Right lobe of liver (tissue), 6 donors: ENCODE measurements at regions not wholly inside any gene's neighbourhood (a gene's known extent, or its start where the extent isn't known, plus 50 kb on each side); places are given as distances from the start of the nearest gene placed in this dataset.

Experiments
- ATAC-seq, 4 donors: fragments of 200-7000 bp; cut with Tn5 transposase; one replicate each; pipeline ENCODE4 v1.9.1; 2020; ENCODE audit warnings: mild to moderate bottlenecking in 4 of 4, moderate library complexity in 4 of 4
- DNase-seq, 3 donors: peaks; one replicate each; pipeline ENCODE4 v3.0.0-alpha.2; 2020
- H3K27ac ChIP-seq, 3 donors: fragments of 200-600 bp; one replicate each; pipeline ENCODE4 v1.8.0; 2022
- H3K27me3 ChIP-seq, 2 donors: fragments of 200-600 bp; one replicate each; pipeline ENCODE4 v1.8.0; 2022
- H3K36me3 ChIP-seq, 4 donors: fragments of 200-600 bp; sonication (generic) in 1 of 4; one replicate each; pipeline versions ENCODE4 v1.5.1 to v1.8.0; 2017 to 2022; ENCODE audit warnings: control low read depth in 1 of 4
- H3K4me1 ChIP-seq, 4 donors: fragments of 200-600 bp; sonication (generic) in 1 of 4; one replicate each; pipeline versions ENCODE4 v1.5.1 to v1.8.0; 2017 to 2022; ENCODE audit warnings: control low read depth in 1 of 4
- H3K4me3 ChIP-seq, 3 donors: fragments of 200-600 bp; one replicate each; pipeline ENCODE4 v1.8.0; 2022
- H3K9me3 ChIP-seq, 4 donors: fragments of 200-600 bp; sonication (generic) in 1 of 4; one replicate each; pipeline versions ENCODE4 v1.5.1 to v1.8.0; 2017 to 2022; ENCODE audit warnings: control low read depth in 1 of 4
- CTCF ChIP-seq, 4 donors: fragments of 200-600 bp in 3 of 4; fragments of 450-650 bp in 1 of 4; IDR thresholded peaks; one replicate each; pipeline versions ENCODE4 v1.5.1 to v1.8.0; 2016 to 2022; ENCODE audit warnings: antibody characterized with exemption in 4 of 4, mild to moderate bottlenecking in 2 of 4
- POLR2A ChIP-seq: fragments of 450-650 bp; IDR thresholded peaks from one replicate; pipeline ENCODE4 v1.6.1; 2017; ENCODE audit warnings: antibody characterized with exemption, mild to moderate bottlenecking
- WGBS: methylation state at CpG from one replicate; pipeline ENCODE4 v1.1.6; 2018; ENCODE audit warnings: low coverage, low lambda C conversion rate; ENCODE audit not compliant: insufficient coverage; ENCODE audit errors: missing lambda C conversion rate; 5-methylcytosine and 5-hydroxymethylcytosine counted together
- intact Hi-C, 2 donors: fragments of 100-400 bp; cut with DNase I; formaldehyde crosslinking; loops; one replicate each; pipeline versions ENCODE4 v1.11.2 to v1.14.1; 2022
- donor health status: DM: no; HTN: yes; CAD: no.
- donor health status: DM: no; HTN: no; CAD: no.
- donor health status: DM: no; HTN: no; CAD: no.
- donor health status: DM: no; HTN: yes; CAD: no.
- donor health status: DM: no; HTN: yes; CAD: no.

DNA sequence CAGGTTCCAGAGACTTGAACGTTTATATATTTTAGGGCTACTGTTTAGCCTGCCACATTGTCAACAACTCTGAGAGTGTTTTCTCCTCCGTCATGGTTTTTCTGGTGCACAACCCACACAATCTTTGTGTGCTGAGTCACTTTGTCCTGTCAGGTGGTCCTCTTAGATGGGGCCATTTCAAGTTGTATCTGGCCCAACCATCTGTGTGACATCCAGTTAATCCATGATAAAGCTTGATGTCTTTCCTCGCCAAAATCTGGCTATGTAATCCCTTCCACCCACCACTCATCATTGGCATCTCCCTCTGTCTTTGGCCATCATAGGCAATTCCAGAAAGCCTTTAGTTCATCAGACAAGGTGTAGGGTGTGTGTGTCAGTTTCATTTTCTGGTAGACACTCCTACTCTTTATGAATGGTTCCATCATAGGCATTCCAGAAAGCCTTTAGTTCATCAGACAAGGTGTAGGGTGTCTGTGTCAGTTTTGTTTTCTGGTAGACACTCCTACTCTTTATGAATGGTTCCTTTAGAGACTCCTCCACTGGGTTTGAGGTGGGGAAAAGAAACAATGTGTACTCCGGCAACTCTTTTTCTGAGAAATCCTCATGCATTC, 282.0 kb upstream of the ACTBL2 start:
- H3K9me3 ChIP-seq: no peaks in the 10 kb centered on the region
- DNase-seq (no peak), ATAC-seq (no peak)
- no peaks in the 10 kb centered on the region for H3K27me3 ChIP-seq
- no peak overlapping the region for H3K4me3 ChIP-seq
- no peaks in the 10 kb centered on the region for H3K36me3 ChIP-seq
- H3K4me1 ChIP-seq: no peaks in the 10 kb centered on the region
- TF ChIP-seq POLR2A (no peak), CTCF (IDR thresholded peaks at IDR 0.05) (no peak)
- no peak overlapping the region for H3K27ac ChIP-seq
- intact Hi-C loops: no loop called here
- 58% methylated on average over 4 of the region's 4 CpGs for WGBS

- intact Hi-C loops: no loop called here
- no CpG with 5 or more reads among the region's 11 CpGs for WGBS
- Histone ChIP-seq H3K36me3 (no peaks in the 10 kb centered on the region), H3K27me3 (no peaks in the 10 kb centered on the region), H3K4me3 (no peak overlapping the region), H3K4me1 (no peaks in the 10 kb centered on the region), H3K27ac (no peak overlapping the region), H3K9me3 (no peaks in the 10 kb centered on the region)
- ATAC-seq: no peak
- TF ChIP-seq CTCF (IDR thresholded peaks at IDR 0.05) (no peak), POLR2A (no peak)
- no peak for DNase-seq
These were observed 278.9 kb upstream of the ACTBL2 start for GRCh38 chr5:57761513-57761912.

DNA sequence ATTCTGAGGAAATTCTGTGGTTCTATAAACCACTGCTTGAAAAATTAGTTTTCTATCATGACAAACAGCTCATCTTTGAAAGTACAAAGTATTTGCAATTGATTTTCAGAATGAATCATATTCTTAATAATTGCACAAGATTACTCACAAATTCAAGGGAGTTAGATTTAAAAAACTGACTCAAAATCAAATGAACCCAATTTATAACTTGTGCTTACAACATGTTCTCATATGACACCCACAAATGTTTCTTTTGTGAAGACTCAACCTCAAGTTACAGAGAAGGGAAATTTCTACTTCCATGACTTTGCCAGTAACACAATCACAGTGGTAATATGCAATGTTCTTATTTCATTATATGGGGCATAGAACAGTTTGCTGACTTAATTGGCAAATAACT, 272.0 kb upstream of the ACTBL2 start:
- Histone ChIP-seq H3K27ac (no peak overlapping the region), H3K4me3 (no peak overlapping the region), H3K27me3 (no peaks in the 10 kb centered on the region), H3K36me3 (no peaks in the 10 kb centered on the region), H3K4me1 (no peaks in the 10 kb centered on the region), H3K9me3 (no peaks in the 10 kb centered on the region)
- TF ChIP-seq POLR2A (no peak), CTCF (IDR thresholded peaks at IDR 0.05) (no peak)
- no peak for DNase-seq
- no peak for ATAC-seq
- intact Hi-C loops: no loop called here

GRCh38 chr5:57753446-57753845, 270.8 kb upstream of the ACTBL2 start:
- no peaks in the 10 kb centered on the region for H3K4me1 ChIP-seq
- no peaks in the 10 kb centered on the region for H3K9me3 ChIP-seq
- TF ChIP-seq POLR2A (no peak), CTCF (IDR thresholded peaks at IDR 0.05) (no peak)
- ATAC-seq (no peak), DNase-seq (no peak)
- WGBS: 92% methylated on average over 1 of the region's 1 CpG
- no peaks in the 10 kb centered on the region for H3K36me3 ChIP-seq
- intact Hi-C loops: no loop called here
- H3K4me3 ChIP-seq: no peak overlapping the region
- no peak overlapping the region for H3K27ac ChIP-seq
- no peaks in the 10 kb centered on the region for H3K27me3 ChIP-seq

DNA sequence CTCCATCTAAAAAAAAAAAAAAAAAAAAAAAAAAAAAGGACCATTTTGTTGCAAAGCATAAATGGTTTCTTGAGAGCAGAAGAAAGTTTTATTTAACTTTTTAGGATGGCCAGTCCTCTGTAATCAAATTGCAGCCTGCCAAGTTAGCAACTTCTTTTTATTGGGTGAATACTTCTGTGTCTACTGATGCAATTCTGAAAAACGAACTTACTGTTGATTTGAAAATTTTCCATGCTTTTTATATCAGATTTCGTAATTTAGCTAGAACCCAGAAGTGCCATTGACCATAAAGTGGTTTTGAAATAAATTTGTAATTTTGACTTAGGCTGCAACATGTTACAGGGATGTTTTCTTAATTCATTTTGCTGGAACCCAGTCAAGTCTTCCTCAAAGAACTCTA, 269.1 kb upstream of the ACTBL2 start:
- ATAC-seq (no peak), DNase-seq (no peak)
- WGBS: 17% methylated on average over 2 of the region's 2 CpGs
- no peak overlapping the region for H3K27ac ChIP-seq
- H3K36me3 ChIP-seq: no peaks in the 10 kb centered on the region
- TF ChIP-seq POLR2A (no peak), CTCF (IDR thresholded peaks at IDR 0.05) (no peak)
- H3K9me3 ChIP-seq: no peaks in the 10 kb centered on the region
- no peak overlapping the region for H3K4me3 ChIP-seq
- no peaks in the 10 kb centered on the region for H3K27me3 ChIP-seq
- H3K4me1 ChIP-seq: no peaks in the 10 kb centered on the region
- intact Hi-C loops: no loop called here
